MM.1S (cell line): ENCODE measurements at regions not wholly inside any gene's neighbourhood (a gene's known extent, or its start where the extent isn't known, plus 50 kb on each side); places are given as distances from the start of the nearest gene placed in this dataset.

ENCODE experiments used
- EZH2phosphoT487 ChIP-seq: fragments of 300-600 bp; sonication (generic); IDR thresholded peaks from 2 replicates; pipeline ENCODE4 v1.6.1; 2018; ENCODE audit warnings: antibody characterized with exemption, low read length
- TF ChIP-seq, protein P1 (sequence below): fragments of 300-600 bp; sonication (generic); IDR thresholded peaks from 2 replicates; pipeline ENCODE4 v1.5.1; 2016; ENCODE audit warnings: antibody characterized with exemption, low read length, mixed read lengths

DNA sequence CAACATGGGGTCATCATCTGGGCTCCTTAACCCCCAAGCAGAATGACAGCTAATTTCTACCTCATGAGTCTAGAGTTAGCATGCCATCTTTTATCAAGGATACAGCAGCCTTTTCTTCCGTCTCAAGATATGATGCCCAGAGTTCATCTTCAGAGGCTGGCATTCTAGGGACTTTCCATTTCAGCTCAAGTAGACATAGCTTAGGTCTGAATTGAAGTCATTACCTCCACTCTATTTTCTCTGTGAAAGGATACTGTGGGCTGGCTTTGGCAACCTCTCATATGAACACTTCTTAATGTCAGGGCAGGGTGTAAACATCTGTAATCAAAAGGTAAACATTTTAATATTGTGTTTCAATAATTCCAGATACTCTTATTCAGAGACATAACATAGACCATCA, 535.7 kb downstream of the MAT2B start:
- TF ChIP-seq, protein P1, sequence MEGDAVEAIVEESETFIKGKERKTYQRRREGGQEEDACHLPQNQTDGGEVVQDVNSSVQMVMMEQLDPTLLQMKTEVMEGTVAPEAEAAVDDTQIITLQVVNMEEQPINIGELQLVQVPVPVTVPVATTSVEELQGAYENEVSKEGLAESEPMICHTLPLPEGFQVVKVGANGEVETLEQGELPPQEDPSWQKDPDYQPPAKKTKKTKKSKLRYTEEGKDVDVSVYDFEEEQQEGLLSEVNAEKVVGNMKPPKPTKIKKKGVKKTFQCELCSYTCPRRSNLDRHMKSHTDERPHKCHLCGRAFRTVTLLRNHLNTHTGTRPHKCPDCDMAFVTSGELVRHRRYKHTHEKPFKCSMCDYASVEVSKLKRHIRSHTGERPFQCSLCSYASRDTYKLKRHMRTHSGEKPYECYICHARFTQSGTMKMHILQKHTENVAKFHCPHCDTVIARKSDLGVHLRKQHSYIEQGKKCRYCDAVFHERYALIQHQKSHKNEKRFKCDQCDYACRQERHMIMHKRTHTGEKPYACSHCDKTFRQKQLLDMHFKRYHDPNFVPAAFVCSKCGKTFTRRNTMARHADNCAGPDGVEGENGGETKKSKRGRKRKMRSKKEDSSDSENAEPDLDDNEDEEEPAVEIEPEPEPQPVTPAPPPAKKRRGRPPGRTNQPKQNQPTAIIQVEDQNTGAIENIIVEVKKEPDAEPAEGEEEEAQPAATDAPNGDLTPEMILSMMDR: no peak
- TF ChIP-seq EZH2phosphoT487: no peak
